ENCODE measurements at regions not wholly inside any gene's neighbourhood (a gene's known extent, or its start where the extent isn't known, plus 50 kb on each side); places are given as distances from the start of the nearest gene placed in this dataset.
"Not testable (repeated sequence)": the region's sequence is repeated elsewhere in the genome, so short reads cannot be mapped to it uniquely, and the experiment has no call there.

DNA sequence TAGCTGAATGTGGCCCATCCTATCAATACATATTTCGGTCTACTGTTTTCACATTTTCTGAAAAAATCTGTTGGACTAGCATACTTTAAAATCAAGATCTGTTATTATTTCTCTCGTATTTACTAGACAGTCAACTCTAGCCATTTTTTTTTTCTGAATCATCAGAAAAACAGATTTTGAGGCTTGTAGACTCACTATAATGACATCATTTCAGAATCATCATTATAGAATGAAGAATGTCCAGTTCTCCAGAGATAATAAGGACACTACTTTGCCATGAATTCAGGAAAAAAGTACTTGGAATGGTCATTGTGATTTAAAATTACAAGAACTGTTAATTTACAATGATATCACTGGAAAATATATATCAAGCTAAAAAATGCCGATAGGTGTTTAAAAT is 589.8 kb downstream of the KCNH5 start:
- in situ Hi-C loops (cut with HindIII; ENCODE audit: low pct_unique_long_range_greater_than_20kb, low sequenced_read_pairs), result no loop called here
- no peak for TF ChIP-seq JUND (IDR thresholded peaks at IDR 0.05; ENCODE audit: low read depth)

DNA sequence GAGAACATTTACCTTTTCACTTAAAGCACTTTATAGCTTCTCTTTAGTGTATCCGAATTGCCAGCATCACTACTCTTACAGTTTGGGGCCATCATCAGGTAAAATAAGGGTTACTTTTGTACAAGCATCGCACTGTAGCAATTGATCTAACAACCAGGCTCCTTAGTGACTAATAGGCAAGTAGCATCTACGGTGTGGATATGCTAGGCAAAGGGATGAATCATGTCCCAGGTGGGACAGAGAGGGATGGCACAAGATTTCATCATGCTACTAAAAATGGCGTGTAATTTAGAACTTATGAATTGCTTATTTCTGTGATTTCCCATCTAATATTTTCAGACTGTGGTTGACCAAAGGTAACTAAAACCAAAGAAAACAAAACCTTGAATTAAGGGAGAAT is 582.3 kb downstream of the KCNH5 start:
- no peak for TF ChIP-seq JUND (IDR thresholded peaks at IDR 0.05; ENCODE audit: low read depth)
- in situ Hi-C loops (cut with HindIII; ENCODE audit: low pct_unique_long_range_greater_than_20kb, low sequenced_read_pairs), result no loop called here
- DNase-seq (ENCODE audit: low read depth in 1 of 2, low spot score in 1 of 2), result no peak

More for the DNA sequence above, 589.8 kb downstream of the KCNH5 start:
- DNase-seq (ENCODE audit: low read depth in 1 of 2, low spot score in 1 of 2), result no peak

DNA sequence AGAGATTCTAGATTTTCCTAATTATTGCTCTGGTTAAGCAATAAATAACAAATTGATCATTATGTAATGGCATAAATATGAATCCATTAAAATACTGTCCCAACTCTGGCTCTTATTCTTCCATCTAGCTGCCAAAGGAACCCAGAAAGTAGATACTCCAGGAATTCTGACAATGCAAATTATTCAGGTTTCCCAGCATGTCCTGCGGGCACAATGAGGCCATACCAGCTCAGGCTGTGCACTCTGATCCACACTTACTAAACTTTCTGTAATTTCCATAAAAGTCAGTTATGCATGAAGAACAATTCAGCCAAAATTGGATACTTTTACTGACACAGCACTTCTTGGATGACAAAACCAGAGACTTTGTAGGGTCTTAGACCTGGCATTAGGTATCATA is 576.3 kb downstream of the KCNH5 start:
- in situ Hi-C loops (cut with HindIII; ENCODE audit: low pct_unique_long_range_greater_than_20kb, low sequenced_read_pairs), result no loop called here
- DNase-seq (ENCODE audit: low read depth in 1 of 2, low spot score in 1 of 2), result no peak
- no peak for TF ChIP-seq JUND (IDR thresholded peaks at IDR 0.05; ENCODE audit: low read depth)

- in situ Hi-C loops (cut with HindIII; ENCODE audit: low pct_unique_long_range_greater_than_20kb, low sequenced_read_pairs), result no loop called here
- no peak for TF ChIP-seq JUND (IDR thresholded peaks at IDR 0.05; ENCODE audit: low read depth)
- no peak for DNase-seq (ENCODE audit: low read depth in 1 of 2, low spot score in 1 of 2)
These were observed 574.3 kb downstream of the KCNH5 start for GRCh38 chr14:62470935-62471334.

GRCh38 chr14:62491146-62491545 is 554.1 kb downstream of the KCNH5 start:
- in situ Hi-C loops (cut with HindIII; ENCODE audit: low pct_unique_long_range_greater_than_20kb, low sequenced_read_pairs), result no loop called here
- no peak for DNase-seq (ENCODE audit: low read depth in 1 of 2, low spot score in 1 of 2)
- no peak for TF ChIP-seq JUND (IDR thresholded peaks at IDR 0.05; ENCODE audit: low read depth)

- DNase-seq (ENCODE audit: low read depth in 1 of 2, low spot score in 1 of 2), result no peak
- TF ChIP-seq JUND (IDR thresholded peaks at IDR 0.05; ENCODE audit: low read depth), result no peak
- in situ Hi-C loops (cut with HindIII; ENCODE audit: low pct_unique_long_range_greater_than_20kb, low sequenced_read_pairs), result no loop called here
These were observed 547.5 kb downstream of the KCNH5 start for GRCh38 chr14:62497708-62498107.

DNA sequence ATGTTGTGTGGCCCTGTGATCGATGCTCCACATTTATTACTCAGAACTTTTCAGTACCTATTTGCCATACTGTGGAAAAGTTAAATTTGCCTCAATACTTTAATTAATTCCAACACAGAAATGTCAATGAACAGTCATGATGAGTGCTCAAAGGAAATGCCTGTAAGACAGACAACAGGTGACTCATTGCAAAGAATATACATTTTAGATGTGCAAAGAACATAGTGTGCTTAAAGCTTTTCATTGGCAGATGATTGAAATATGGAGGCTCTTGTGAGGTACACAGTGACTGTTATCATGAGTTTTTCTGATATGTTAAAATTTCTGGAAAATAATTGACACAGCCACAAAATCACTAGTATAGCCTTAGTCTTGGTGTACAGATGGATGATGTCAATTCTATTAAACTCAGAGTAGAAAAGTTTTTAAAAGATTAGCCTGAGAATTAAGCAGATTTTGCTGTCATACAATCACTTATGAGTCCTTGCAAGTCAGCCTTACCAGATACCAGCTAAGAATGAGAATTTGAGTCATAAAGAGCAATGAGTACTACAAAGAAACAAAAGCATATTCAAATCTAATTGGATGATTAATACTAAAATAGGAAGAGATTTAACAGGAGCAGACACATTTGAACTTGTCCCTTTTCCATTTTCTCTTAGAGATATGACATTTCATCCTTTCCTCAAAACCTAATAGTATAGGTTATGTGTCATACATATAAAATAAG is 544.1 kb downstream of the KCNH5 start:
- in situ Hi-C loops (cut with HindIII; ENCODE audit: low pct_unique_long_range_greater_than_20kb, low sequenced_read_pairs), result no loop called here
- TF ChIP-seq JUND (IDR thresholded peaks at IDR 0.05; ENCODE audit: low read depth), result no peak

GRCh38 chr14:62505045-62505444 is 540.2 kb downstream of the KCNH5 start:
- in situ Hi-C loops (cut with HindIII; ENCODE audit: low pct_unique_long_range_greater_than_20kb, low sequenced_read_pairs), result no loop called here
- DNase-seq (ENCODE audit: low read depth in 1 of 2, low spot score in 1 of 2), result no peak
- TF ChIP-seq JUND (IDR thresholded peaks at IDR 0.05; ENCODE audit: low read depth), result no peak

More for the DNA sequence above, 544.1 kb downstream of the KCNH5 start:
- no peak for DNase-seq (ENCODE audit: low read depth in 1 of 2, low spot score in 1 of 2)

- DNase-seq (ENCODE audit: low read depth in 1 of 2, low spot score in 1 of 2); in situ Hi-C loops (cut with HindIII; ENCODE audit: low pct_unique_long_range_greater_than_20kb, low sequenced_read_pairs): not testable (repeated sequence)
These were observed 523.9 kb downstream of the KCNH5 start for GRCh38 chr14:62521309-62521708.

DNA sequence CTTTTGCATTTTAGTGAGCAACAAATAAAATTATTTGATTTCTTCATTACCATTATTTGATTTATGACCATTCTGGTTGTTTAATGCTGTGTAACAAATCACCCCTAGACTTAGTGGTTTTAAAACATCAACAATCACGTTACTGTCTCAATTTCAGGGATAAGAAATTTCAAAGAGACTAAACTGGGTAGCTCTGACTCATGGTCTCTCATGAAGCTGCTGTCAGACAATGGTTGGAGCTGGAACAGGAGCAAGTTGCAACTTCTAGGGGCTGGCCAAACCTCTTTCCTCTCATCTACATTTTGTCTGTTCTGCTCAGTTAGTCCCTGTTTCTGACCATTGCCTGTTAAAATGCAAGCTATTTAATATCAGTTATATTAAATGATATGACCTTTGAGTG is 517.0 kb downstream of the KCNH5 start:
- no peak for TF ChIP-seq JUND (IDR thresholded peaks at IDR 0.05; ENCODE audit: low read depth)
- in situ Hi-C loops (cut with HindIII; ENCODE audit: low pct_unique_long_range_greater_than_20kb, low sequenced_read_pairs), result no loop called here
- no peak for DNase-seq (ENCODE audit: low read depth in 1 of 2, low spot score in 1 of 2)

- in situ Hi-C loops (cut with HindIII; ENCODE audit: low pct_unique_long_range_greater_than_20kb, low sequenced_read_pairs), result no loop called here
- no peak for DNase-seq (ENCODE audit: low read depth in 1 of 2, low spot score in 1 of 2)
- TF ChIP-seq JUND (IDR thresholded peaks at IDR 0.05; ENCODE audit: low read depth), result no peak
These were observed 513.1 kb downstream of the KCNH5 start for GRCh38 chr14:62532181-62532580.

DNA sequence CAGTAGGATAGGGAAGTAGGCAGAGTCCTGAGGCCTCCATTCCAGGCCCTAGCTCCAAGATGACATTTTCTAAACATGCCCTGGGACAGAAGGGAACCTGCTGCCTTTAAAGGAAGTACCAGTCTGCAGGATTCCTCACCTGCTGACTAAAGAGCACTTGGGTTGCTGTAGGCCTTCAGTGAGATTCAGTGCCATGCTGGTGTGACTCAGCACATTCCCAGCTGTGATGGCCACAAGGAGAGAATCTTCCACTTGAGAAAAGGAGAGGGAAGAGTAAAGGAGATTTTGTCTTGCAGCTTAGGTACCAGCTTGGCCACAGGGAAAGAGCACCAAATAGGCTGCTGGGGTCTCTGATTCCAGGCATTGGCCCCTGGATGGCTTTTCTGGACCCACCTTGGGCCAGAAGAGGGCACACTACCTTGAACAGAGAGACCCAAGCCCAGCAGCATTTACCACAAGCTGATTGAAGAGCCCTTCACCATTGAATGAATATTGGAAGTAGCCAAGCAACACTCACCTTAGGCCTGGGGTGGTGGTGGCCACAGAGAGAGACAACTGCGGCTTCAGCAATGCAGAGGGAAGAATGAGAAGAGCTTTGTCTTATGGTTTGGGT is 498.3 kb downstream of the KCNH5 start:
- TF ChIP-seq JUND (IDR thresholded peaks at IDR 0.05; ENCODE audit: low read depth), result no peak
- no peak for DNase-seq (ENCODE audit: low read depth in 1 of 2, low spot score in 1 of 2)
- in situ Hi-C loops (cut with HindIII; ENCODE audit: low pct_unique_long_range_greater_than_20kb, low sequenced_read_pairs), result no loop called here

- no peak for TF ChIP-seq JUND (IDR thresholded peaks at IDR 0.05; ENCODE audit: low read depth)
- DNase-seq (ENCODE audit: low read depth in 1 of 2, low spot score in 1 of 2), result peak in 1 of 2 experiments; percentile 57
- in situ Hi-C loops (cut with HindIII; ENCODE audit: low pct_unique_long_range_greater_than_20kb, low sequenced_read_pairs), result no loop called here
These were observed 487.8 kb downstream of the KCNH5 start for GRCh38 chr14:62557416-62557815.

DNA sequence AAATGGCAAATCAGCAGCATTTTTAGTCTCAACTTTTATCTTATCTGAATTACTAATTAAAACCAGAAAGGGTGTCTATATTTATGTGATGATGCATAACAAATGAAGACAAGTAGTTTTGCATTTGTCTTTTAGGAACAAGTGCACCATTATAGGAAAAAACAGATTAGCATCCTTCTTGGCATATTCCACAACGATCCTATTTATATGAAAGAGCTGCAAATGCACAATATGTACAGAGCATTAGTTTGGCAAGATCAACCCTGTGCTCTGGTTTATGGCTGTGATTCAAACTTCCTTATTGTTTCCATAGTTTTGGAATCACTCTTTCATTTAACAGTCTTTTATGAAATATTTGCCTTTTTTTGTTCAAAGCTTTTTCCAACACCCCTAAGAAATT is 486.8 kb downstream of the KCNH5 start:
- in situ Hi-C loops (cut with HindIII; ENCODE audit: low pct_unique_long_range_greater_than_20kb, low sequenced_read_pairs), result no loop called here
- DNase-seq (ENCODE audit: low read depth in 1 of 2, low spot score in 1 of 2), result no peak
- no peak for TF ChIP-seq JUND (IDR thresholded peaks at IDR 0.05; ENCODE audit: low read depth)
